ENCODE measurements at regions not wholly inside any gene's neighbourhood (a gene's known extent, or its start where the extent isn't known, plus 50 kb on each side); places are given as distances from the start of the nearest gene placed in this dataset.

GRCh38 chr5:179438011-179438441 is 92.8 kb upstream of the ADAMTS2 start:
- intact Hi-C loops (cut with DNase I): no loop called here
- no peak for DNase-seq (ENCODE audit: low spot score)
- H3K27me3 ChIP-seq (replicated peaks; ENCODE audit: insufficient read depth): peaks cover 5% of the 10 kb centered on the region
- 48% methylated on average over 15 of the region's 15 CpGs for WGBS
- TF ChIP-seq POLR2AphosphoS5 (IDR thresholded peaks at IDR 0.05): no peak
- no peak for TF ChIP-seq POLR2A (IDR thresholded peaks at IDR 0.05)
- no peak for TF ChIP-seq CTCF (IDR thresholded peaks at IDR 0.05)
- H3K4me1 ChIP-seq (replicated peaks): no peaks in the 10 kb centered on the region
- H3K36me3 ChIP-seq: no peaks in the 10 kb centered on the region
- no peaks in the 10 kb centered on the region for H3K9me3 ChIP-seq
- H3K27ac ChIP-seq: no peak overlapping the region
- H3K4me3 ChIP-seq: no peak overlapping the region

GRCh38 chr5:179437341-179438001 is 92.2 kb upstream of the ADAMTS2 start:
- intact Hi-C loops (cut with DNase I): no loop called here
- Histone ChIP-seq H3K27me3 (replicated peaks; ENCODE audit: insufficient read depth) (peaks cover 5% of the 10 kb centered on the region), H3K4me3 (no peak overlapping the region), H3K36me3 (no peaks in the 10 kb centered on the region), H3K27ac (no peak overlapping the region), H3K9me3 (no peaks in the 10 kb centered on the region), H3K4me1 (replicated peaks) (no peaks in the 10 kb centered on the region)
- TF ChIP-seq POLR2A (IDR thresholded peaks at IDR 0.05) (no peak), CTCF (IDR thresholded peaks at IDR 0.05) (no peak), POLR2AphosphoS5 (IDR thresholded peaks at IDR 0.05) (no peak)
- WGBS: 70% methylated on average over 22 of the region's 23 CpGs
- DNase-seq (ENCODE audit: low spot score): no peak

- Histone ChIP-seq H3K9me3 (no peaks in the 10 kb centered on the region), H3K4me3 (no peak overlapping the region), H3K27me3 (replicated peaks; ENCODE audit: insufficient read depth) (peaks cover 5% of the 10 kb centered on the region), H3K36me3 (no peaks in the 10 kb centered on the region), H3K4me1 (replicated peaks) (no peaks in the 10 kb centered on the region), H3K27ac (no peak overlapping the region)
- no peak for TF ChIP-seq POLR2A (IDR thresholded peaks at IDR 0.05)
- TF ChIP-seq POLR2AphosphoS5 (IDR thresholded peaks at IDR 0.05): no peak
- no peak for TF ChIP-seq CTCF (IDR thresholded peaks at IDR 0.05)
- WGBS: 82% methylated on average over 24 of the region's 24 CpGs
- intact Hi-C loops (cut with DNase I): no loop called here
- DNase-seq (ENCODE audit: low spot score): no peak
Observed at GRCh38 chr5:179436321-179437122, 91.3 kb upstream of the ADAMTS2 start.

GRCh38 chr5:179435731-179436315 is 90.6 kb upstream of the ADAMTS2 start:
- TF ChIP-seq POLR2A (IDR thresholded peaks at IDR 0.05): no peak
- no peak for TF ChIP-seq CTCF (IDR thresholded peaks at IDR 0.05)
- no peak for TF ChIP-seq POLR2AphosphoS5 (IDR thresholded peaks at IDR 0.05)
- intact Hi-C loops (cut with DNase I): no loop called here
- no peaks in the 10 kb centered on the region for H3K9me3 ChIP-seq

More at GRCh38 chr5:179435731-179436315, 90.6 kb upstream of the ADAMTS2 start:
- no peak overlapping the region for H3K27ac ChIP-seq
- no peak for DNase-seq (ENCODE audit: low spot score)
- WGBS: 91% methylated on average over 12 of the region's 12 CpGs
- H3K36me3 ChIP-seq: no peaks in the 10 kb centered on the region
- H3K4me3 ChIP-seq: no peak overlapping the region
- no peaks in the 10 kb centered on the region for H3K4me1 ChIP-seq (replicated peaks)
- peaks cover 5% of the 10 kb centered on the region for H3K27me3 ChIP-seq (replicated peaks; ENCODE audit: insufficient read depth)

All from prostate gland (tissue), 2 donors.